ENCODE measurements at regions not wholly inside any gene's neighbourhood (a gene's known extent, or its start where the extent isn't known, plus 50 kb on each side); places are given as distances from the start of the nearest gene placed in this dataset.
"Not testable (repeated sequence)": the region's sequence is repeated elsewhere in the genome, so short reads cannot be mapped to it uniquely, and the experiment has no call there.

- Histone ChIP-seq H3K27me3 (ENCODE audit: low read length) (no peaks in the 10 kb centered on the region), H3K27ac (ENCODE audit: low read length) (no peak overlapping the region), H3K4me3 (ENCODE audit: low read length) (no peak overlapping the region), H3K9ac (ENCODE audit: low read length) (no peak overlapping the region), H4K20me1 (ENCODE audit: insufficient read depth, low read depth, low read length) (no peaks in the 10 kb centered on the region), H3K9me2 (replicated peaks; ENCODE audit: insufficient read depth, low read length) (0 out of 2 replicates have a peak, but pooled peaks cover 4% of the 10 kb centered on the region), H3K9me3 (ENCODE audit: low read length) (peaks cover 64% of the 10 kb centered on the region), H2AFZ (ENCODE audit: low read length) (no peak overlapping the region), H3K4me2 (ENCODE audit: low read depth, low read length, poor library complexity, severe bottlenecking) (no peak overlapping the region), H3K79me2 (ENCODE audit: low read length) (no peaks in the 10 kb centered on the region), H3K4me1 (ENCODE audit: low read length) (no peaks in the 10 kb centered on the region), H3K36me3 (ENCODE audit: insufficient read depth, low read length) (no peaks in the 10 kb centered on the region)
- no peak for DNase-seq
Observed at GRCh38 chr11:97902828-97903227, 1117.9 kb upstream of the CNTN5 start.

- no peak overlapping the region for H2AFZ ChIP-seq (ENCODE audit: low read length)
- no peak for DNase-seq
- no peaks in the 10 kb centered on the region for H4K20me1 ChIP-seq (ENCODE audit: insufficient read depth, low read depth, low read length)
- no peak overlapping the region for H3K27ac ChIP-seq (ENCODE audit: low read length)
- H3K36me3 ChIP-seq (ENCODE audit: insufficient read depth, low read length), result no peaks in the 10 kb centered on the region
- H3K9me3 ChIP-seq (ENCODE audit: low read length), result peaks cover 73% of the 10 kb centered on the region
- H3K79me2 ChIP-seq (ENCODE audit: low read length), result no peaks in the 10 kb centered on the region
- H3K4me2 ChIP-seq (ENCODE audit: low read depth, low read length, poor library complexity, severe bottlenecking), result no peak overlapping the region
- no peak overlapping the region for H3K4me3 ChIP-seq (ENCODE audit: low read length)
- H3K9ac ChIP-seq (ENCODE audit: low read length), result no peak overlapping the region
- H3K4me1 ChIP-seq (ENCODE audit: low read length), result no peaks in the 10 kb centered on the region
- H3K27me3 ChIP-seq (ENCODE audit: low read length), result no peaks in the 10 kb centered on the region
- 0 out of 2 replicates have a peak, but pooled peaks cover 4% of the 10 kb centered on the region for H3K9me2 ChIP-seq (replicated peaks; ENCODE audit: insufficient read depth, low read length)
Observed at GRCh38 chr11:97905101-97905500, 1115.6 kb upstream of the CNTN5 start.

DNA sequence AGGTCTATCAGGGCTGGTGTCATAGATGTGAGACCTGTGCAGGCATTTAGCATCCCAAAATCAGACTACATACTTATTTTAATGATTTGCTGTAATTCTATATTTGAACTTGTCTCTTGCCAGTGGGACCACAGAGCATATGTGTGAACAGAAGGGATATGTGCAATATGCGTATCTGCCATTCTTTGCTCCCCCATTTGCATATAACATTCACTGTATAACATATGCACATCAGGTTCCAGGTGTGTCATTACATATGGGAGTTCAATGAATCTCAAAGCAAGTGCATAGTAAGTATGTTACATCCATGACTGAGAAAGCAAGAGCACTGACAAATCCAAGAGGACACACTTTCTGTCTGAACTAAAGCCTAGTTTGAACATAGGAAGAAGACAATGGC is 1115.1 kb upstream of the CNTN5 start:
- H3K9ac ChIP-seq (ENCODE audit: low read length), result no peak overlapping the region
- H3K79me2 ChIP-seq (ENCODE audit: low read length), result no peaks in the 10 kb centered on the region
- H3K27ac ChIP-seq (ENCODE audit: low read length), result no peak overlapping the region
- no peaks in the 10 kb centered on the region for H3K36me3 ChIP-seq (ENCODE audit: insufficient read depth, low read length)
- no peaks in the 10 kb centered on the region for H3K27me3 ChIP-seq (ENCODE audit: low read length)
- peaks cover 75% of the 10 kb centered on the region for H3K9me3 ChIP-seq (ENCODE audit: low read length)
- no peak overlapping the region for H3K4me2 ChIP-seq (ENCODE audit: low read depth, low read length, poor library complexity, severe bottlenecking)
- 0 out of 2 replicates have a peak, but pooled peaks cover 4% of the 10 kb centered on the region for H3K9me2 ChIP-seq (replicated peaks; ENCODE audit: insufficient read depth, low read length)
- H4K20me1 ChIP-seq (ENCODE audit: insufficient read depth, low read depth, low read length), result no peaks in the 10 kb centered on the region
- no peak overlapping the region for H2AFZ ChIP-seq (ENCODE audit: low read length)
- DNase-seq, result no peak
- no peak overlapping the region for H3K4me3 ChIP-seq (ENCODE audit: low read length)
- no peaks in the 10 kb centered on the region for H3K4me1 ChIP-seq (ENCODE audit: low read length)

DNA sequence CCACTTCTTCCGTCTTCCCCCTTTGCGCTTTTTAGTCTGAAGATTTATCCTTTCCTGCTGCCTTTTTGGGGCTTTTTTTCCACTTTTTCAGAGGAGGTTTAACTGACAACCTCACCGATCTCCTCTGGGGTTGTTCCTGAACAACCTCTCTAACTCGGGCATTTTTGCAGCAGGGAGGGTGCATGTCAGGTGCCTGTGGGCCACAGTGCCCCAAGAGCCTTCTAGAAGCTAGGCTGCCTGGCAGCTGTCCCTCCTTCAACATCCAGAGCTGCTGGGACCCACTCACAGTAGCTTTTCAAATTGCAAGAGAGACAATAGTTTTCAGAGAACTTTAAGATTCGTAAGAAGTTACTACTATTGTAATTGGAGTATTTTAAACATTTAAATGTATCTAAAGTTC is 1112.4 kb upstream of the CNTN5 start:
- H3K36me3 ChIP-seq (ENCODE audit: insufficient read depth, low read length), result no peaks in the 10 kb centered on the region
- DNase-seq, result no peak
- H3K4me3 ChIP-seq (ENCODE audit: low read length), result no peak overlapping the region
- no peak overlapping the region for H3K27ac ChIP-seq (ENCODE audit: low read length)
- no peaks in the 10 kb centered on the region for H3K27me3 ChIP-seq (ENCODE audit: low read length)
- peaks cover 77% of the 10 kb centered on the region for H3K9me3 ChIP-seq (ENCODE audit: low read length)
- no peak overlapping the region for H3K9ac ChIP-seq (ENCODE audit: low read length)
- H3K79me2 ChIP-seq (ENCODE audit: low read length), result no peaks in the 10 kb centered on the region
- 0 out of 2 replicates have a peak, but pooled peaks cover 4% of the 10 kb centered on the region for H3K9me2 ChIP-seq (replicated peaks; ENCODE audit: insufficient read depth, low read length)
- H3K4me1 ChIP-seq (ENCODE audit: low read length), result no peaks in the 10 kb centered on the region
- no peak overlapping the region for H2AFZ ChIP-seq (ENCODE audit: low read length)
- H3K4me2 ChIP-seq (ENCODE audit: low read depth, low read length, poor library complexity, severe bottlenecking), result no peak overlapping the region
- H4K20me1 ChIP-seq (ENCODE audit: insufficient read depth, low read depth, low read length), result no peaks in the 10 kb centered on the region

DNA sequence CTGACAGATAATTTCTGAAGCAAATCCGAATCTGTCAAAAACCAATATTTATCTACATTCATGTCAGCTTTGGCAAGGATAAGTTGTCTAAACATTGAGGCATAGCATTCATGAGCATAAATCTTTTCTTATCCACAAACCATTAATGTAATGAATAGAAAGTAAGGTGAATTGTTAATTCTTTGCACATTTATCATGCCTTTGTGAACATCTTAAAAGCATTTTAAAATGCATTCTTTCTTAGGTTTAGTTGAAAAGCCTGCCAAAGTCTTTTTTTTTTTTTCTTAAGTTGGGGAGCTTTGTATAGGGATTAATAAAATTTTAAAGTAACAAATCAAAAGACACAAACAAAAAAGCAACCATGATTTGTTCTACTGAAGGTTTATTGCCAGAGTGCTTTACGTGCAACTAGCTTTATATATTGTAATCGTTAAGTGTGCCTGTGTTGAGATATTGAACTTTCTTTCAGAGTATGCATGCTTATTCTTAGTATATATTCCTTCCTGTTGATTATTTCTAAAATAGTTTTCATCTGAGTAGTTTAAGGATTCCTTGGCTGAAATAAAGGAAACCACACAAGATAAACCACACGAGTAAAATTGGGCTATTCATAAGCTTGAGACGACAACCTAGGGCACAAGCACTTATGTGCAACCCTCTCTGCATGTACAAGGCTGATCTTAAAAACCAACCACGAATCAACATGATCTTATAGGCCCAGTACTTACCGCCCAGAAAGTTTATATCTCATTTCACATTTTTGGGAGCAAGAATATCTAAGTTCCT is 1110.9 kb upstream of the CNTN5 start:
- no peaks in the 10 kb centered on the region for H3K36me3 ChIP-seq (ENCODE audit: insufficient read depth, low read length)
- no peaks in the 10 kb centered on the region for H3K27me3 ChIP-seq (ENCODE audit: low read length)
- no peaks in the 10 kb centered on the region for H3K4me1 ChIP-seq (ENCODE audit: low read length)
- no peak overlapping the region for H3K9ac ChIP-seq (ENCODE audit: low read length)
- no peaks in the 10 kb centered on the region for H3K9me2 ChIP-seq (replicated peaks; ENCODE audit: insufficient read depth, low read length)
- H3K4me3 ChIP-seq (ENCODE audit: low read length), result no peak overlapping the region
- H4K20me1 ChIP-seq (ENCODE audit: insufficient read depth, low read depth, low read length), result no peaks in the 10 kb centered on the region
- H2AFZ ChIP-seq (ENCODE audit: low read length), result no peak overlapping the region
- H3K79me2 ChIP-seq (ENCODE audit: low read length), result no peaks in the 10 kb centered on the region
- no peak overlapping the region for H3K27ac ChIP-seq (ENCODE audit: low read length)
- H3K4me2 ChIP-seq (ENCODE audit: low read depth, low read length, poor library complexity, severe bottlenecking), result no peak overlapping the region
- H3K9me3 ChIP-seq (ENCODE audit: low read length), result peaks cover 72% of the 10 kb centered on the region
- no peak for DNase-seq

- Histone ChIP-seq H3K4me3 (ENCODE audit: low read length) (no peak overlapping the region), H4K20me1 (ENCODE audit: insufficient read depth, low read depth, low read length) (no peaks in the 10 kb centered on the region)
Observed at GRCh38 chr11:97912629-97913028, 1108.1 kb upstream of the CNTN5 start.

GRCh38 chr11:97922933-97923332 is 1097.8 kb upstream of the CNTN5 start:
- not testable (repeated sequence) for H3K9me2 ChIP-seq (replicated peaks; ENCODE audit: insufficient read depth, low read length); H3K4me1 ChIP-seq (ENCODE audit: low read length); H2AFZ ChIP-seq (ENCODE audit: low read length); H3K4me3 ChIP-seq (ENCODE audit: low read length); H4K20me1 ChIP-seq (ENCODE audit: insufficient read depth, low read depth, low read length); H3K9ac ChIP-seq (ENCODE audit: low read length); H3K27me3 ChIP-seq (ENCODE audit: low read length); H3K4me2 ChIP-seq (ENCODE audit: low read depth, low read length, poor library complexity, severe bottlenecking); H3K79me2 ChIP-seq (ENCODE audit: low read length); DNase-seq; H3K27ac ChIP-seq (ENCODE audit: low read length); H3K36me3 ChIP-seq (ENCODE audit: insufficient read depth, low read length)
- H3K9me3 ChIP-seq (ENCODE audit: low read length), result peaks cover 49% of the 10 kb centered on the region

More at GRCh38 chr11:97912629-97913028, 1108.1 kb upstream of the CNTN5 start:
- Histone ChIP-seq H3K79me2 (ENCODE audit: low read length) (no peaks in the 10 kb centered on the region), H3K27ac (ENCODE audit: low read length) (no peak overlapping the region), H3K9me2 (replicated peaks; ENCODE audit: insufficient read depth, low read length) (no peaks in the 10 kb centered on the region), H2AFZ (ENCODE audit: low read length) (no peak overlapping the region), H3K27me3 (ENCODE audit: low read length) (no peaks in the 10 kb centered on the region), H3K4me1 (ENCODE audit: low read length) (no peaks in the 10 kb centered on the region), H3K36me3 (ENCODE audit: insufficient read depth, low read length) (no peaks in the 10 kb centered on the region), H3K9ac (ENCODE audit: low read length) (no peak overlapping the region), H3K4me2 (ENCODE audit: low read depth, low read length, poor library complexity, severe bottlenecking) (no peak overlapping the region), H3K9me3 (ENCODE audit: low read length) (peaks cover 78% of the 10 kb centered on the region)
- no peak for DNase-seq

DNA sequence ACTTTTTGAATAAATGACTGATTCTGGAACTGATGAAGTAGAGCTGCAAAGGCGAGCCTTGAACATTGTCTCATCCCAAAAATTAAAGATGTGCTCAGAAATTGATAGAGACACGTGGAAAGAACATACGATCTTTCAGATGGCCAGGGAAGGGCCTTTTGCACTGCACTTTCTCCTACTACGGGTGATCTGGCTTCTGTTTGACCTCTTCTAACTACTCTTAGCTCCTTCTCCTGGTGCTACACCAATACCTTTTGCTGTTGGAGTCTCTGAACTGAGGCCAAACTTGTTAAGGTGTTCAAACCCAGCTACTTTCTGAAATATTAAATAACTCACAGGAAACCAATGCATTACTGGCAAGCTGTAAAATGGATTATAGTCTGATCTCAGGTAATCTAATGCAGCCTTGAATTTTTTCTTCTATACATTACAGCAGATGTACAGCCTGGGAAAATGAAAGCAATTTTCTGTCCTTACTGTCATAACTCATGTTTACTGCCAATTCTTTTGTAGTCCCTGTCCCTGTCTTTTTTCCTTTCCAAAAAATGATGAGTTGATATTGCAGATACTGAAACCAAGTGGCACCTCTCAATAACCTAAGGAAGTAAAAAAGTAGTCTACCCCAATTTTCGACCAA is 1086.1 kb upstream of the CNTN5 start:
- Histone ChIP-seq H3K79me2 (ENCODE audit: low read length) (no peaks in the 10 kb centered on the region), H3K4me3 (ENCODE audit: low read length) (no peak overlapping the region), H4K20me1 (ENCODE audit: insufficient read depth, low read depth, low read length) (no peaks in the 10 kb centered on the region), H2AFZ (ENCODE audit: low read length) (no peak overlapping the region), H3K27ac (ENCODE audit: low read length) (no peak overlapping the region), H3K27me3 (ENCODE audit: low read length) (no peaks in the 10 kb centered on the region), H3K4me1 (ENCODE audit: low read length) (no peaks in the 10 kb centered on the region), H3K9me3 (ENCODE audit: low read length) (peaks cover 68% of the 10 kb centered on the region), H3K9ac (ENCODE audit: low read length) (no peak overlapping the region), H3K4me2 (ENCODE audit: low read depth, low read length, poor library complexity, severe bottlenecking) (no peak overlapping the region), H3K36me3 (ENCODE audit: insufficient read depth, low read length) (no peaks in the 10 kb centered on the region), H3K9me2 (replicated peaks; ENCODE audit: insufficient read depth, low read length) (no peaks in the 10 kb centered on the region)
- DNase-seq, result no peak
